GM19328 (cell line): ENCODE measurements at regions not wholly inside any gene's neighbourhood (a gene's known extent, or its start where the extent isn't known, plus 50 kb on each side); places are given as distances from the start of the nearest gene placed in this dataset.
"Not testable (repeated sequence)": the region's sequence is repeated elsewhere in the genome, so short reads cannot be mapped to it uniquely, and the experiment has no call there.

Experiments used
- ATAC-seq: cut with Tn5 transposase; IDR thresholded peaks from one replicate; pipeline ENCODE4 v1.9.1; 2021; ENCODE audit warnings: mild to moderate bottlenecking, moderate library complexity; ENCODE audit not compliant: unreplicated experiment

DNA sequence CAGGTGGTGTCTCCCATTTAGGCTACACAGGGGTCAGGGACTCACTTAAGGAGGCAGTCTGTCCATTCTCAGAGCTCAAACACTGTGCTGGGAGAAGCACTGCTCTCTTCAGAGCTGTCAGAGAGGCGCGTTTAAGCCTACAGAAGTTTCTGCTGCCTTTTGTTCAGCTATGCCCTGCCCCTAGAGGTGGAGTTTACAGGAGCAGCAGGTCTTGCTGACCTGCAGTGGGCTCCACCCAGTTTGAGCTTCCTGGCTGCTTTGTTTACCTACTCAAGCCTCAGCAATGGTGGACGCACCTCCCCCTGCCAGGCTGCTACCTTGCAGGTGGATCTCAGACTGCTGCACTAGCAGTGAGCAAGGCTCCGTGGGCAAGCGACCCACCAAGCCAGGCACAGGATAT is 260.1 kb downstream of the MEF2C start:
- ATAC-seq = not testable (repeated sequence)

DNA sequence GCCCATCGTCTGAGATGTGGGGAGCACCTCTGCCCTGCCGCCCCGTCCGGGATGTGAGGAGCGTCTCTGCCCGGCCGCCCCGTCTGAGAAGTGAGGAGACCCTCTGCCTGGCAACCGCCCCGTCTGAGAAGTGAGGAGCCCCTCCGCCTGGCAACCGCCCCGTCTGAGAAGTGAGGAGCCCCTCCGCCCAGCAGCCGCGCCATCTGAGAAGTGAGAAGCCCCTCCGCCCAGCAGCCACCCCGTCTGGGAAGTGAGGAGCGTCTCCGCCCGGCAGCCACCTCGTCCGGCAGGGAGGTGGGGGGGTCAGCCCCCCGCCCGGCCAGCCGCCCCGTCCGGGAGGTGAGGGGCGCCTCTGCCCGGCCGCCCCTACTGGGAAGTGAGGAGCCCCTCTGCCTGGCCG is 267.2 kb downstream of the MEF2C start:
- not testable (repeated sequence) for ATAC-seq

GRCh38 chr5:88613051-88613450 is 269.9 kb downstream of the MEF2C start:
- no peak for ATAC-seq

DNA sequence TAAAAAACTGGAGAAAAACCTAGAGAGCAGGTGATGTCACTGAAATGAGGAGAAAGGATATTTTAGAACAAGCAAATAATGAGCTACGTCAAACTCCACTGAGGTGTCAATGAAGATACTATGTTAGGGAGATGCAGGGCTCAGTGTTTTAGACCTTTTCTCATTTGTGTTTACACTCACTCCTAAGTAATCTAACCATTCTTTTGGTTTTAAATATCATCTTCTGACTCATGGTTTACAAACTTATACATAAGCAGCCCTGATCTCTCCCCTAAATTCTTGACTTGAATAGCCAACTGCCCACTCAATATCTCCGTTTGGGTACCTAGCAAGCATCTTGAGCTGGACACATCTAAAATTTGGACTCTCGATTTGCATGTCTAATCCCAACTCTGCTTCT is 272.4 kb downstream of the MEF2C start:
- ATAC-seq = no peak

DNA sequence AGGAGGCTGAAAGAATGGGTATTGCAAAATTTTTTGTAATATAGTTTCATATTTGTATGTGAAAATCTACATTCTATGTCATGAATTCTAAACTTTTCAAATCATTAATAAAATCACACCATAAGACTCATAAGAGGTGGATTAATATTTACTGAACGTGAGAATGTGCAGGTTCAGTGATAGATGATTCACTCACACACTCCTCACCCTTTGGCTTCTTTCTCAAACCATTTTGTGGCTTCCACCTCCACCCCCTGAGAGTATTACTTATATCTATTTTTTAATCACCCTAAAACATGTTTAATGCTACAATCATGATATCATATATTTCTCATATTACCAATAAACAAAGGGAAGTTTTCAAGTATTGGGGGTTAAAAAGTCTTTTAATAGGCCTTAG is 275.5 kb downstream of the MEF2C start:
- no peak for ATAC-seq

DNA sequence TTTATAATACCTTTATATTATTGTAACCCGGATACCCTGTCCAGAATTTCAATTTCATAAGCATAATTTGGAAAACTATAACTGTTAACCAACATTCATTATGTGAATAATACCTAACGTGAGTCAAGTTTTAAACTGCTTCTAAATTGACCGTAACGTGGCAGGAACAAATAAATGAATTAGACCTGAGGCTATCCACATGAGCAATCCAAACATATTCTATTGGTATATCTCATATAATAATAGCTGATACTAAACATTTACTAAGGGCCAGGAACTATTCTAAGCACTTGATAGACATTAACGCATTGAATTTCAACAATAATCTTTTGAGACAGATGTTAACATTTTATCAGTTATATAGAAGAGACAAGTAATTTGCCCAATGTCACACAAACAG is 276.4 kb downstream of the MEF2C start:
- ATAC-seq = no peak

DNA sequence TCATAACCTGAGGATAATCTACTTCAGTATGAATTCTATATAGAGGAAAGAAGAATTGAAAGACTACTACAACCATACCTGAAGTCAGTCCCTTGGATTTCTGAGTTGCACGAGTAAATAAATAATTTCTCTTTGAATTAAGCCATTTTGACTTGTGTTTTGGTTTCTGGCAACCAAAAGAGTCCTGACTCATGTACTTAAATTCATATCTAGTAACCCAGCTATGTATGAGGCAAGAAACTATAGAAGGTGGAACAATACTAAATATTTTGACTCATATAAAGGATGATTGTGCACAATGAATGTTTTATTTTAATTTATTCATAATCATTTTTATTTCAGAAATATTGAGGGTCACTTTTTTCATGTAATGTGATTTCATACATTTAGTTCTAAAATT is 276.8 kb downstream of the MEF2C start:
- ATAC-seq = no peak

DNA sequence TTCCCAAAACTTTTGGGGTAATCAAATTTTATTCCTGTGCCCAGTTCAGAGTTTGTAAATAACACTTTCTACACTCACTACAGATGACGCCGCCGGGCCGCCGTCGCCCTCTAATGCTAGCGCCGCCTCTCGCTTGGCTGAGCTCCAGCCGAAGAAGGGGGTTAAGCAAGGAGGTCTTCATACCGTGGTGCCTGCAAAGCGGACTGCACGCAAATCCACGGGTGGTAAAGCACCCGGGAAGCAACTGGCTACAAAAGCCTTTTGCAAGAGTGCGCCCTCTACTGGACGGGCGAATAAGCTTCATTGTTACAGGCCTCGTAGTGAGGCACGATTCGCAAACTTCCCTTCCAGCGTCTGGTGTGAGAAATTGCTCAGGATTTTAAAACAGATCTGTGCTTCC is 280.4 kb downstream of the MEF2C start:
- no peak for ATAC-seq

DNA sequence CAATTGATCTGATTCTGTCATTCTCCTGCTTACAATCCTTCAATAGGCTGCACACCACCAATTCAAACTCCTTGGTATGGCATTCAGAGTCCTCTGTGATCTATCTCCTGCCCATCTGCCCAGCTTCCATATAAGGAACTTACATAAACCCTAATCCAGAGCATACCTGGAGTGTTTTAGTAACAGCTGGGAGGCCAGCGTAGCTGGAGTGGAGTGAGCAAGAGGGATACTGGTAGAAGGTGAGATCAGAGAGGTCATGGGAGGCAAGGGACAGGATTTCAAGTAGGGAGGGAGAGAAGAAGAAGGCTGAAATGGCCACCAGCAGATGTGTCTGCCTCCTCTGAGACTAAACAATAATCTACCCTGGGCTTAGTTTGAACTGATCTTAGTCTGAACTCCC is 288.5 kb downstream of the MEF2C start:
- ATAC-seq = no peak

- ATAC-seq = no peak
Observed at GRCh38 chr5:88588609-88589008, 294.4 kb downstream of the MEF2C start.

- no peak for ATAC-seq
Observed at GRCh38 chr5:88583471-88583870, 299.5 kb downstream of the MEF2C start.

GRCh38 chr5:88558366-88558765 is 289.7 kb upstream of the TMEM161B start:
- no peak for ATAC-seq

DNA sequence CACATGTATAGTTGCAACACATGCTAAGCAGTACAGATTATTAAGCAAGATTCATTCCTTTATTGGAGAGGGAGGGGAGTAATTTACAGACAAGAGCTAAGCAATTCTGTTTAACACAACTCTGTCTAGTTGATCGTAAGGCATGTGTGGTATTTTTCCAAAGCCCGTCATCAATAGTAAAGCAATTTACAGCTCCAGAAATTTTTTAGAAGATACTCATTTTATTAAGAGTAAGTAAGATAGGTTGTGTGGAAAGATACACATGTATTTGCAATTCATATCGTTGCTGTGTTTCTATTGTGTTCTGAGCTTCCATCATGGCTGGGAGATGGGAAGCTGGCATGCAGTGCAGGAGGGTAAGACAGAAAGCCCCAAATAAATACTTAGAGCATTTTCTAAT is 289.2 kb upstream of the TMEM161B start:
- ATAC-seq = no peak

- no peak for ATAC-seq
Observed at GRCh38 chr5:88557131-88557530, 288.5 kb upstream of the TMEM161B start.

GRCh38 chr5:88556406-88556805 is 287.8 kb upstream of the TMEM161B start:
- no peak for ATAC-seq

- no peak for ATAC-seq
Observed at GRCh38 chr5:88555674-88556073, 287.0 kb upstream of the TMEM161B start.

GRCh38 chr5:88553986-88554385 is 285.3 kb upstream of the TMEM161B start:
- no peak for ATAC-seq

GRCh38 chr5:88553136-88553875 is 284.7 kb upstream of the TMEM161B start:
- no peak for ATAC-seq

DNA sequence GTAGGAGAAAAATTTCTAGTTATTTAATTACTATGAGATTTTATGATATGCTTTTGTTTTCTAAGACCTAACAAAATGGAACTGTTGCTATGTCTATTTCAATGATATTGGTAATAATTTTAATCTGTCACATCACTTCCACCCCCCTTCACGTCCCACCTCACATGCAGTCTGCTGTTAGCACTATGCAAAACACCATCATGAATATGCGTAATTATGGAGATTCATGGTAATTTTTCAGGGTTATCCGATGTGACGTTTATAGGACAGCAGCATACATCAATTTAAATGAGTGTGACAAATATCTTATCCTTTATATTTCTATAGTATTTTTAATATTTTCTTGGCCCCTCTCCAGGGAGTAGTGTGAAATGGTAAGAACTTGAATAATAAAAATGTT is 283.8 kb upstream of the TMEM161B start:
- ATAC-seq = no peak

DNA sequence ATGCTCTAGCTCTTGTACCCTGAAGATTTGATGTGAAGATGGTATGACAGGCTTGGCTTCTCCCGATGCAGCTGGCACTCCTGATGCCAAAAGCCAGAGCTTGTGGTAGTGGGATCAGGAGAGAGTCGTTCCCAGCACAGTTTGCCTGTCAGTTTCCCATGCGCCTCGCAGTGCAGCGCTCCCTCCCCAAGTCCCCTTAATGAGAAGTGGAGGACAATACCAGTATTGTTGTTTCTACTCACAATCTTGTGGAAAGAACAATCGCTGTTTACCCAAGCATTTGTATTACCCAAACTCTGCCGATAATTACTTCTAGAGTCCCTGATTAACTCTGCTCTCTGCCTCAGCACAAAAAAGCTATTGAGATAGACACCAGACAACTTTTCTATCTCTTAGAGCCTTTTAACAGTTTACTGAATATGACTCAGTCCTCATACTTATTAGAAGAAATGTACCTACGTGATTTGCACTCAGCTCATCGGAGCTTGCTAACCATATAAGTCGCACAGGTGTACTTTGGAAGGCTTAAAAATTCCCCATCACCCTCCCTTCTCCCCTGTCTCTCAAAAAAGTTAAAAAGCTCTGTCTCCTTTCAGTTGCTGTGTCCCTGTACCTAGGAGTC is 283.2 kb upstream of the TMEM161B start:
- ATAC-seq = no peak

- ATAC-seq = no peak
Observed at GRCh38 chr5:88550736-88551135, 282.1 kb upstream of the TMEM161B start.

DNA sequence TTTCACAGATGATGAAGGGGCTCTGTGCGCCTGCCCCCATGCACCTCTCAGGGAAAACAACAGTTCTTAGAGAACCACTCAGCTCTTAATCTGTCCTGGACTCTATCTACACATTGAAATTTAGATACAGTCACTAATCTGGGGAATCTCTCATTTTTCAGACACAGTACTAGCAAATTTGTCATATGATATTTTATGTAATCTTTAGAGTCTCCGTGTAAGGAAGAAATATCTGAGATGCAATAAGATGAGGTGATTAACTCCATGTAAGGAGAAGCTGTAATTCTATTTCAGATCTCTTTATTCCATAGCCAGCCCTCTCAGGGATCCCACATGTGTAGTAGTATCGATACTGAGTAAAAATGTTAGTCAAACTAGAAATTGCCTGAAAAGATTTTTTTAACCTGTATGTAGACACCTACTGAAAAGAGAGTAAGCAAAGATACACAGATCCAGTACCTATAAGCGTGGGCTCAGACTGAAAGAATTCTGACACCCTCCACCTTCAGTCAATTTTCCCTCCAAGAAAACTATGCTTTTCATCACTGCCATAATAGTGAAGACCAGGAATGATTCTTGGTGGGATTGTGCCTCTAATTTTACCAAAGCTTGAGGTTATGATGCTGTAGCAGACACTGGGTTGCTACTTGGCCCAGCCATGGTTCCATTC is 279.6 kb upstream of the TMEM161B start:
- ATAC-seq = no peak
